Right ventricle myocardium inferior (tissue), 1 donor: ENCODE measurements at regions not wholly inside any gene's neighbourhood (a gene's known extent, or its start where the extent isn't known, plus 50 kb on each side); places are given as distances from the start of the nearest gene placed in this dataset.

Source experiments
- ATAC-seq: fragments of 200-7000 bp; cut with Tn5 transposase; one replicate; pipeline ENCODE4 v1.9.1; 2020; ENCODE audit warnings: mild to moderate bottlenecking, moderate library complexity
- DNase-seq: peaks from one replicate; pipeline ENCODE4 v3.0.0; 2021; ENCODE audit errors: missing footprints
- intact Hi-C: fragments of 100-400 bp; cut with DNase I; formaldehyde crosslinking; loops from one replicate; pipeline ENCODE4 v1.11.0; 2022
- donor health status: DM: no; HTN: yes; CAD: no; lungs with severe emphysema.

GRCh38 chr9:86652736-86653135 is 294.6 kb downstream of the GAS1 start:
- DNase-seq (no peak), ATAC-seq (no peak)
- intact Hi-C loops: no loop called here

- intact Hi-C loops: no loop called here
- DNase-seq: no peak
- no peak for ATAC-seq
Observed at GRCh38 chr9:86649913-86650312, 295.7 kb upstream of the TUT7 start.

- ATAC-seq: no peak
- DNase-seq: no peak
- intact Hi-C loops: no loop called here
Observed at GRCh38 chr9:86648828-86649170, 294.6 kb upstream of the TUT7 start.

GRCh38 chr9:86648156-86648827 is 294.1 kb upstream of the TUT7 start:
- intact Hi-C loops: no loop called here

GRCh38 chr9:86645303-86645702 is 291.1 kb upstream of the TUT7 start:
- intact Hi-C loops: no loop called here
- ATAC-seq (no peak), DNase-seq (no peak)

More at GRCh38 chr9:86648156-86648827, 294.1 kb upstream of the TUT7 start:
- DNase-seq: no peak
- ATAC-seq: no peak

GRCh38 chr9:86644675-86645034 is 290.4 kb upstream of the TUT7 start:
- ATAC-seq (no peak), DNase-seq (no peak)
- intact Hi-C loops: no loop called here

GRCh38 chr9:86643946-86644674 is 289.9 kb upstream of the TUT7 start:
- ATAC-seq (no peak), DNase-seq (no peak)
- intact Hi-C loops: no loop called here

- intact Hi-C loops: no loop called here
- DNase-seq (no peak), ATAC-seq (no peak)
Observed at GRCh38 chr9:86642721-86643120, 288.5 kb upstream of the TUT7 start.

- ATAC-seq: no peak
- intact Hi-C loops: no loop called here
- no peak for DNase-seq
Observed at GRCh38 chr9:86641970-86642369, 287.8 kb upstream of the TUT7 start.

GRCh38 chr9:86639899-86640379 is 285.7 kb upstream of the TUT7 start:
- ATAC-seq: no peak
- intact Hi-C loops: no loop called here
- no peak for DNase-seq

- ATAC-seq (no peak), DNase-seq (no peak)
- intact Hi-C loops: no loop called here
Observed at GRCh38 chr9:86639287-86639686, 285.1 kb upstream of the TUT7 start.

GRCh38 chr9:86638109-86638508 is 283.9 kb upstream of the TUT7 start:
- ATAC-seq (no peak), DNase-seq (no peak)
- intact Hi-C loops: no loop called here

GRCh38 chr9:86637515-86637914 is 283.3 kb upstream of the TUT7 start:
- ATAC-seq: peak; percentile 32
- intact Hi-C loops: no loop called here
- DNase-seq: no peak

GRCh38 chr9:86636519-86636918 is 282.3 kb upstream of the TUT7 start:
- intact Hi-C loops: no loop called here
- no peak for ATAC-seq
- no peak for DNase-seq

GRCh38 chr9:86636038-86636437 is 281.8 kb upstream of the TUT7 start:
- DNase-seq (no peak), ATAC-seq (no peak)
- intact Hi-C loops: no loop called here

GRCh38 chr9:86634501-86634900 is 280.3 kb upstream of the TUT7 start:
- ATAC-seq: no peak
- intact Hi-C loops: no loop called here

GRCh38 chr9:86633945-86634344 is 279.7 kb upstream of the TUT7 start:
- ATAC-seq (no peak), DNase-seq (no peak)
- intact Hi-C loops: no loop called here

More at GRCh38 chr9:86634501-86634900, 280.3 kb upstream of the TUT7 start:
- DNase-seq: no peak

- DNase-seq (peak; percentile 69), ATAC-seq (peak; percentile 79)
- intact Hi-C loops: no loop called here
Observed at GRCh38 chr9:86632537-86632936, 278.3 kb upstream of the TUT7 start.

GRCh38 chr9:86629530-86629929 is 275.3 kb upstream of the TUT7 start:
- ATAC-seq (no peak), DNase-seq (no peak)
- intact Hi-C loops: no loop called here

- no peak for DNase-seq
- intact Hi-C loops: no loop called here
- ATAC-seq: no peak
Observed at GRCh38 chr9:86626802-86627201, 272.6 kb upstream of the TUT7 start.

GRCh38 chr9:86624630-86625029 is 270.4 kb upstream of the TUT7 start:
- no peak for ATAC-seq
- DNase-seq: no peak
- intact Hi-C loops: no loop called here
